ENCODE measurements at regions not wholly inside any gene's neighbourhood (a gene's known extent, or its start where the extent isn't known, plus 50 kb on each side); places are given as distances from the start of the nearest gene placed in this dataset.

- Histone ChIP-seq H3K4me3 (no peak overlapping the region), H3K27me3 (ENCODE audit: control insufficient read depth in 2 of 2, insufficient read depth in 2 of 2, low read length in 2 of 2) (no peaks in the 10 kb centered on the region), H3K36me3 (ENCODE audit: control insufficient read depth, insufficient read depth, low read length) (no peaks in the 10 kb centered on the region), H3K9me3 (replicated peaks; ENCODE audit: control insufficient read depth, insufficient read depth, low read depth, low read length) (no peaks in the 10 kb centered on the region), H3K79me2 (ENCODE audit: control insufficient read depth, insufficient read depth, low read length) (no peaks in the 10 kb centered on the region), H3K9me1 (ENCODE audit: control insufficient read depth, insufficient read depth, low read length) (no peaks in the 10 kb centered on the region), H3K4me2 (ENCODE audit: insufficient read depth, low read length) (no peak overlapping the region; the same call in 1 of the 2 replicates), H2AFZ (ENCODE audit: low read depth, low read length) (peak overlapping the region; percentile 32; the same call in 1 of the 2 replicates), H3K4me1 (replicated peaks in 1 of 2; ENCODE audit: control insufficient read depth in 2 of 2, insufficient read depth in 2 of 2, low read length in 2 of 2) (peaks cover 41 to 65% of the 10 kb centered on the region in 2 experiments; a peak in 4 of 5 replicates), H3K9ac (ENCODE audit: insufficient read depth in 1 of 2, low read depth in 2 of 2, low read length in 2 of 2) (no peak overlapping the region; a peak in 1 of 4 replicates), H3K27ac (ENCODE audit: extremely low read depth, low read depth, low read length) (no peak overlapping the region), H4K20me1 (replicated peaks; ENCODE audit: control insufficient read depth, insufficient read depth, low read length) (no peaks in the 10 kb centered on the region)
- TF ChIP-seq CEBPB (tag; IDR thresholded peaks at IDR 0.05) (peak; percentile 54; the same call in 1 of the 2 replicates), NFIC (IDR thresholded peaks at IDR 0.05) (peak; percentile 44), NR2C2 (CRISPR knock-in tag; IDR thresholded peaks at IDR 0.05) (no peak), NR2C2 (tag; IDR thresholded peaks at IDR 0.05) (no peak), KAT7 (CRISPR knock-in tag; IDR thresholded peaks at IDR 0.05; ENCODE audit: borderline replicate concordance) (no peak), ZNF324 (CRISPR knock-in tag; IDR thresholded peaks at IDR 0.05) (no peak), POLR2G (IDR thresholded peaks at IDR 0.05; ENCODE audit: low read depth, low read length) (no peak), ZNF740 (CRISPR knock-in tag; IDR thresholded peaks at IDR 0.05) (no peak), ZNF740 (tag; IDR thresholded peaks at IDR 0.05) (no peak)
- ChIA-PET POLR2A (interaction anchor here (0.7 kb wide), 1 partner anchor 40 kb away, joined by 3 read pairs; no protein-coding TSS in a partner anchor), CTCF (ENCODE audit: low intra/inter-chr PET ratio) (interaction anchor here (0.6 kb wide), 1 partner anchor 848 kb away, joined by 4 read pairs; no protein-coding TSS in a partner anchor)
- ATAC-seq (no peak), DNase-seq (ENCODE audit: extremely low read depth in 1 of 4, low spot score in 3 of 4) (no peak), FAIRE-seq (no peak)
- in situ Hi-C loops (cut with MboI) (no loop called here), intact Hi-C loops (cut with micrococcal nuclease) (no loop called here)
- WGBS (ENCODE audit: insufficient coverage, low coverage, missing lambda C conversion rate): 70% methylated on average over 13 of the region's 13 CpGs
- BruUV-seq (replicated peaks): no TSS peak
Measured at GRCh38 chr6:6705915-6706675, 117.6 kb downstream of the LY86 start.

Data from K562 (cell line).